ENCODE measurements at regions not wholly inside any gene's neighbourhood (a gene's known extent, or its start where the extent isn't known, plus 50 kb on each side); places are given as distances from the start of the nearest gene placed in this dataset.

- no peak for TF ChIP-seq CTCF (CRISPR knock-in tag; IDR thresholded peaks at IDR 0.05)
- TF ChIP-seq ZNF263 (CRISPR knock-in tag; IDR thresholded peaks at IDR 0.05): no peak
- no peak for TF ChIP-seq ISL2 (CRISPR knock-in tag; IDR thresholded peaks at IDR 0.05)
- no peak for TF ChIP-seq KDM1A (CRISPR knock-in tag; IDR thresholded peaks at IDR 0.05)
- TF ChIP-seq CREB1 (IDR thresholded peaks at IDR 0.05): no peak
- TF ChIP-seq CREB1 (CRISPR knock-in tag; IDR thresholded peaks at IDR 0.05): no peak
- no peak for TF ChIP-seq NFATC3 (CRISPR knock-in tag; IDR thresholded peaks at IDR 0.05)
Observed at GRCh38 chr14:101049511-101049910, 146.0 kb upstream of the RTL1 start.
